Endothelial cell of umbilical vein (primary cell): ENCODE measurements at regions not wholly inside any gene's neighbourhood (a gene's known extent, or its start where the extent isn't known, plus 50 kb on each side); places are given as distances from the start of the nearest gene placed in this dataset.
"Not testable (repeated sequence)": the region's sequence is repeated elsewhere in the genome, so short reads cannot be mapped to it uniquely, and the experiment has no call there.

Experiments used
- BruUV-seq: library from RNA; stranded (reverse); fragments of 400-500 nt; replicated peaks from 2 replicates; lab custom pipeline; 2021; lab: Mats Ljungman, UMichigan
- CTCF ChIA-PET: fragments of 300-600, 350-600 bp; sonication (Branson Sonifier 250); formaldehyde crosslinking; loops from one replicate; lab custom pipeline; 2021; ENCODE audit warnings: antibody characterized with exemption, inconsistent platforms; lab: Charles Lee
- POLR2A ChIA-PET: fragments of 300-600, 350-600 bp; sonication (Branson Sonifier 250); formaldehyde crosslinking; loops from one replicate; lab custom pipeline; 2021; ENCODE audit warnings: antibody characterized with exemption, inconsistent platforms; lab: Charles Lee
- DNase-seq: peaks from one replicate; pipeline ENCODE4 v3.0.0-alpha.2; 2011; ENCODE audit warnings: low read depth, low spot score
- FAIRE-seq: peaks from 2 replicates; lab custom pipeline; 2011; peaks lifted over from hg19 to GRCh38; lab: Jason Lieb, UNC
- H2AFZ ChIP-seq: 2 replicates; pipeline ENCODE4 v1.6.0; 2012; ENCODE audit warnings: low read depth, low read length, control low read depth, inconsistent platforms
- H3K27ac ChIP-seq: 2 replicates; pipeline ENCODE4 v1.5.1; 2011; ENCODE audit warnings: low read depth, mild to moderate bottlenecking, control low read depth, low read length, moderate library complexity; ENCODE audit not compliant: insufficient read depth
- H3K27me3 ChIP-seq, 2 experiments: 2 replicates each; pipeline versions ENCODE4 v1.6.0 to v1.6.1; 2011; ENCODE audit warnings: low read length in 2 of 2, mixed read lengths in 1 of 2; ENCODE audit not compliant: control insufficient read depth in 2 of 2, insufficient read depth in 2 of 2
- H3K36me3 ChIP-seq, 2 experiments: 2 replicates in 1 of 2; 3 replicates in 1 of 2; pipeline ENCODE4 v1.5.1; 2011; ENCODE audit warnings: low read length in 2 of 2, mild to moderate bottlenecking in 1 of 2, moderate library complexity in 1 of 2; ENCODE audit not compliant: control insufficient read depth in 2 of 2, insufficient read depth in 2 of 2; ENCODE audit errors: extremely low read depth in 1 of 2
- H3K4me1 ChIP-seq: 3 replicates; pipeline ENCODE4 v1.5.1; 2011; ENCODE audit warnings: mild to moderate bottlenecking, low read length; ENCODE audit not compliant: control insufficient read depth, insufficient read depth; ENCODE audit errors: extremely low read depth
- H3K4me2 ChIP-seq: 2 replicates; pipeline ENCODE4 v1.6.1; 2011; ENCODE audit warnings: low read length, control low read depth, mixed read lengths; ENCODE audit not compliant: insufficient read depth
- H3K4me3 ChIP-seq, 3 experiments: fragments of 200-600 bp in 1 of 3; sonication (generic), shearing (Covaris generic) in 1 of 3; replicated peaks in 1 of 3; 2 replicates each; pipeline ENCODE4 v1.5.1; 2011 to 2016; ENCODE audit warnings: control low read depth in 3 of 3, low read length in 3 of 3, mild to moderate bottlenecking in 2 of 3, inconsistent platforms in 1 of 3, low read depth in 1 of 3, moderate library complexity in 1 of 3; ENCODE audit not compliant: insufficient read depth in 1 of 3
- H3K79me2 ChIP-seq: 2 replicates; pipeline ENCODE4 v1.6.0; 2012; ENCODE audit warnings: low read length, inconsistent platforms; ENCODE audit not compliant: control insufficient read depth, insufficient read depth
- H3K9ac ChIP-seq: replicated peaks from 2 replicates; pipeline ENCODE3; 2011; ENCODE audit warnings: low read length, control low read depth; ENCODE audit not compliant: insufficient read depth; ENCODE audit errors: extremely low read depth
- H3K9me1 ChIP-seq: replicated peaks from 3 replicates; pipeline ENCODE4 v1.6.0; 2011; ENCODE audit warnings: mild to moderate bottlenecking, low read length; ENCODE audit not compliant: control insufficient read depth, insufficient read depth; ENCODE audit errors: extremely low read depth
- H3K9me3 ChIP-seq: replicated peaks from 2 replicates; pipeline ENCODE4 v1.5.1; 2012; ENCODE audit warnings: low read length, inconsistent platforms; ENCODE audit not compliant: control insufficient read depth, insufficient read depth
- H4K20me1 ChIP-seq: replicated peaks from 2 replicates; pipeline ENCODE3; 2011; ENCODE audit warnings: mild to moderate bottlenecking, low read length; ENCODE audit not compliant: control insufficient read depth, insufficient read depth; ENCODE audit errors: extremely low read depth
- POLR2AphosphoS5 ChIP-seq: IDR thresholded peaks from 2 replicates; pipeline ENCODE4 v1.6.1; 2012; ENCODE audit warnings: low read depth, mild to moderate bottlenecking, control low read depth, low read length, moderate library complexity; ENCODE audit not compliant: insufficient read depth
- dilution Hi-C: fragments of 300-500 bp; cut with MboI; formaldehyde crosslinking; loops from one replicate; pipeline ENCODE4 v1.15.0; 2019; ENCODE audit warnings: low sequenced_read_pairs; ENCODE audit not compliant: extremely low pct_ligation_motif_present
- intact Hi-C: fragments of 100-400 bp; cut with micrococcal nuclease; formaldehyde crosslinking; loops from one replicate; pipeline ENCODE4 v1.10.0; 2022

DNA sequence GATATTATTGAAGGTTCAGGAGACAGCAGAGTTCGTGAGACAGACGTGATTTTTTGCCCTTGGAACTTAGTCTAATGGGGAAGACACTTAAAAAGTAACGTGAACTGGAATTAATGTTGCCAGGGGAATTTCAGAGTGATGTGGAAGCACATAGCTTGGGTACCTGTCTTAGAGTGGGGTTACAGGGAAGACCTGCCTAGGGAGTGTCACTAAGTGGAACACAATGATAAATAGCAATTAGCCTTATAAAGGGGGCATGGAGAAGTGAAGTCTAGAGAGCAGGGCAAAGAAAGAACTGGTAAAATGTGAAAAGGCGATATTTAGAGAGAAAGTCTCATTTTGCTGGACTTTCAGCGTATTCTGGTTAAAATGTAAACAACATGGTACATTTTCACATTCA, 306.0 kb upstream of the TCF4 start:
- Histone ChIP-seq H3K36me3 (no peaks in the 10 kb centered on the region), H3K79me2 (no peaks in the 10 kb centered on the region), H3K9me3 (no peaks in the 10 kb centered on the region), H3K4me3 (no peak overlapping the region), H3K9ac (no peak overlapping the region), H2AFZ (no peak overlapping the region), H3K27me3 (no peaks in the 10 kb centered on the region), H4K20me1 (no peaks in the 10 kb centered on the region), H3K4me1 (no peaks in the 10 kb centered on the region), H3K27ac (no peak overlapping the region), H3K4me2 (no peak overlapping the region), H3K9me1 (no peaks in the 10 kb centered on the region)
- ChIA-PET CTCF (interaction anchor here (1.3 kb wide), 1 partner anchor 22 kb away, joined by 3 read pairs; no protein-coding TSS in a partner anchor), POLR2A (no interaction called here)
- intact Hi-C loops = no loop called here
- DNase-seq (no peak), FAIRE-seq (no peak)
- no TSS peak for BruUV-seq
- no peak for TF ChIP-seq POLR2AphosphoS5
- dilution Hi-C loops = no loop called here

DNA sequence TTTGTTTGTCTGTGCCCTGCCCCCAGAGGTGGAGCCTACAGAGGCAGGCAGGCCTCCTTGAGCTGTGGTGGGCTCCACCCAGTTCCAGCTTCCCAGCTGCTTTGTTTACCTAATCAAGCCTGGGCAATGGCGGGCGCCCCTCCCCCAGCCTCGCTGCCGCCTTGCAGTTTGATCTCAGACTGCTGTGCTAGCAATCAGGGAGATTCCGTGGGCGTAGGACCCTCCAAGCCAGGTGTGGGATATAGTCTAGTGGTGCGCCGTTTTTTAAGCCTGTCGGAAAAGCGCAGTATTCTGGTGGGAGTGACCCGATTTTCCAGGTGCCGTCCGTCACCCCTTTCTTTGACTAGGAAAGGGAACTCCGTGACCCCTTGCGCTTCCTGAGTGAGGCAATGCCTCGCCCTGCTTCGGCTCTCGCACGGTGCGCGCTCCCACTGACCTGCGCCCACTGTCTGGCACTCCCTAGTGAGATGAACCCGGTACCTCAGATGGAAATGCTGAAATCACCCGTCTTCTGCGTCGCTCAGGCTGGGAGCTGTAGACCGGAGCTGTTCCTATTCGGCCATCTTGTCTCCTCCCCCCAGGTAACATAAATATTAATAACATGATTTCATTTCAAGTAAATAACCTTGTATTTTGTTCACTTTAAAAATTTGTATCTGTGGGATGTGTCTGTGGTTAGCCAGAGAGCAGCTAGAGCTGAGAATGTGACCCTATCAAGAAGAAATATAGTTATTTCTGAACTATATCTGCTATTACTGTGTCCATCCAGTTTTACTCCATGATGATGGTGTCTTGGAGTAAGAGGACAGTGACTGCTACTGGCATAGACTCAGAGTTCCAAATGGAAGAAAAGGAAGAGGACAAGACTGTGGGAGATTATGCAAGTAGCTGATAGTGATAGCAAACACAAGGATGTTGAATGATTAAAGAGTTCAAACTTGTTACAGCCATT, 305.1 kb upstream of the TCF4 start:
- CTCF ChIA-PET, intact Hi-C loops, H3K79me2 ChIP-seq, H3K4me1 ChIP-seq, H3K9me1 ChIP-seq, BruUV-seq, H4K20me1 ChIP-seq, POLR2A ChIA-PET, FAIRE-seq, H3K4me2 ChIP-seq, H3K36me3 ChIP-seq, H2AFZ ChIP-seq, DNase-seq, dilution Hi-C loops, H3K27me3 ChIP-seq, H3K9me3 ChIP-seq, H3K4me3 ChIP-seq, H3K27ac ChIP-seq, H3K9ac ChIP-seq: not testable (repeated sequence)
